Ovary (tissue), 7 donors: ENCODE measurements at regions not wholly inside any gene's neighbourhood (a gene's known extent, or its start where the extent isn't known, plus 50 kb on each side); places are given as distances from the start of the nearest gene placed in this dataset.
"Not testable (repeated sequence)": the region's sequence is repeated elsewhere in the genome, so short reads cannot be mapped to it uniquely, and the experiment has no call there.

Experiments used
- DNase-seq, 5 donors: peaks; one replicate each; pipeline ENCODE4 v3.0.0-alpha.2; 2019 to 2020
- H3K27ac ChIP-seq, 2 donors: fragments of 200-600 bp; one replicate each; pipeline versions ENCODE4 v1.5.1 to v1.8.0; 2019 to 2022
- H3K27me3 ChIP-seq: fragments of 200-600 bp; one replicate; pipeline ENCODE4 v1.8.0; 2022
- H3K36me3 ChIP-seq: fragments of 200-600 bp; sonication (generic); one replicate; pipeline ENCODE4 v1.5.1; 2019
- H3K4me1 ChIP-seq: one replicate; pipeline ENCODE4 v1.8.1; 2013; ENCODE audit warnings: mild to moderate bottlenecking, moderate library complexity; ENCODE audit not compliant: insufficient read depth
- H3K4me3 ChIP-seq: fragments of 200-600 bp; sonication (generic); one replicate; pipeline ENCODE4 v1.5.1; 2017
- H3K9me3 ChIP-seq, 2 donors: fragments of 200-600 bp in 1 of 2; sonication (generic) in 1 of 2; one replicate each; pipeline versions ENCODE4 v1.5.1 to v1.8.1; 2013 to 2019; ENCODE audit warnings: mild to moderate bottlenecking in 1 of 2, moderate library complexity in 1 of 2
- CTCF ChIP-seq, 3 donors: fragments of 450-650 bp in 2 of 3; fragments of 200-600 bp in 1 of 3; IDR thresholded peaks; one replicate each; pipeline versions ENCODE4 v1.5.1 to v1.8.0; 2016 to 2022; ENCODE audit warnings: antibody characterized with exemption in 3 of 3, mild to moderate bottlenecking in 1 of 3
- EP300 ChIP-seq: sonication (generic); formaldehyde crosslinking; IDR thresholded peaks from one replicate; pipeline ENCODE4 v1.6.1; 2017; ENCODE audit warnings: antibody characterized with exemption
- POLR2A ChIP-seq: fragments of 450-650 bp; IDR thresholded peaks from one replicate; pipeline ENCODE4 v1.6.1; 2017; ENCODE audit warnings: antibody characterized with exemption, mild to moderate bottlenecking, moderate library complexity
- WGBS, 3 donors: extraction: QIAGEN DNeasy Blood & Tissue Kit in 1 of 3; methylation state at CpG; one replicate each; pipeline versions ENCODE4 v1.1.5 to v1.1.7; 2013 to 2017; 5-methylcytosine and 5-hydroxymethylcytosine counted together
- intact Hi-C, 4 donors: fragments of 100-400 bp; cut with DNase I; formaldehyde crosslinking; loops; one replicate each; pipeline versions ENCODE4 v1.11.0 to v1.15.1; 2022 to 2023
- donor health status: DM: no; HTN: no; CAD: no; lungs with moderate emphysema.
- donor health status: DM: no; HTN: no; CAD: no.
- donor health status: Bipolar disorder and iron deficiency.
- donor health status: DM: no; HTN: no; CAD: no.
- donor health status: DM: yes; HTN: yes; CAD: no.

DNA sequence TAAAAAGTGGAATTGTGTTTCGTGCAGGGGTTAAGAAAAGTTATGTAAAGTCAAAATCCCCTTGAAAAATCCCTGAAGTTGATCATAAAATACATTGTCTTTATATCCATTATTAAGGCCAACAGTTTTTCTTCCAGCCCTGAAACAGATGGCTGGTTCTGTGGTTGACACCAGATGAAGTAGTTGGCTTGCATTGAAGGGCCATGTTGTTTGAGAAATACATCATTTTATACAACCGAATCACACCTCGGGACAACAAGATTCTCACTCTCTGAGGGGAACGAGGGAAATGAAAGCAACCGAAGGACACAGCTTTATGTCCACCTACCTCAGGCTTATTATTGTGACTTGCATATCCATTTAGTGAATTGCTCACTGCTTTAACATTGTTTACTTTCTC lies 126.0 kb upstream of the MITF start:
- H3K36me3 ChIP-seq = no peaks in the 10 kb centered on the region
- H3K9me3 ChIP-seq = no peaks in the 10 kb centered on the region
- intact Hi-C loops = no loop called here
- H3K4me1 ChIP-seq = no peaks in the 10 kb centered on the region
- TF ChIP-seq POLR2A (no peak), CTCF (IDR thresholded peaks at IDR 0.05) (no peak), EP300 (no peak)
- WGBS, 3 donors = 86 to 92% (median 92%) methylated on average over 5 of the region's 5 CpGs
- DNase-seq = no peak
- H3K27ac ChIP-seq = no peak overlapping the region
- no peak overlapping the region for H3K4me3 ChIP-seq
- H3K27me3 ChIP-seq = no peaks in the 10 kb centered on the region

DNA sequence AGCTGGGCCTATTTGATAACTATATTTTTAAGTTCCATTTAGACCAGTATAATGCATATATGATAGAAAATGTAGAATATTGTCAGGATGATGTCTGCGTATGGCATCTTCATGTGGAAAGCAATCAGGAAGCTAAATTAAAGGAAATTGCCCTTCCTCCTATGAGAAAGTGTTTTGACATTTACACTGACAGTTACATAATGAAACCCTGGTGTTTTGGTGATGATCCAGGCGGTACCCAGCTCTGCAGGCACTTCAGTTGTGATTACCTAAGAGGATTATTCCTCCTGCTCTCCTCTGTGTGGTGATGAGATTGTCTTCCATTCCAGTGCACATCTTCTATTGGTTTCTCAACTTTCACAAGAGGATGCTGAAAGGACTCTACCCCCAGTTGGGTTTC lies 126.5 kb upstream of the MITF start:
- H3K4me3 ChIP-seq = no peak overlapping the region
- no peaks in the 10 kb centered on the region for H3K4me1 ChIP-seq
- no peaks in the 10 kb centered on the region for H3K27me3 ChIP-seq
- no peaks in the 10 kb centered on the region for H3K9me3 ChIP-seq
- H3K36me3 ChIP-seq = no peaks in the 10 kb centered on the region
- 93 to 95% (median 95%) methylated on average over 2 of the region's 2 CpGs for WGBS, 3 donors
- TF ChIP-seq CTCF (IDR thresholded peaks at IDR 0.05) = no peak
- no peak for DNase-seq
- intact Hi-C loops = no loop called here
- no peak overlapping the region for H3K27ac ChIP-seq

DNA sequence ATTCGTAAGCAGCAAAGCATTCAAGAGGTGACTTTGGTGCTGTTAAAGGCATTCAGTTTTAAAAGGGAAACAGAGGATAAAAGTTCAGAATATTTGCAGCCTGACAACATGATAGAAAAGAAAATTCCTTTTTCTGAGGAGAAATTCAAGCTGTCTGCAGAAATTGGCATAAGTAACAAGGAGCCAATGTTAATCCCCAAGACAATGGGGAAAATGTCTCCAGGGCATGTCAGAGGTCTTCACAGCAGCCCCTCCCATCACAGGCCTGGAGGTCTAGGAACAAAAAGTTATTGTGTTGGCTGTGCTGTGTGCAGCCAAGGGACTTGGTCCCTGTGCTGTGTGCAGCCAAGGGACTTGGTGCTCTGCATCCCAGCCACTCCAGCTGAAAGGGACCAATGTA lies 129.7 kb upstream of the MITF start:
- intact Hi-C loops, H3K36me3 ChIP-seq, H3K9me3 ChIP-seq, H3K27ac ChIP-seq, H3K27me3 ChIP-seq, H3K4me1 ChIP-seq, DNase-seq, H3K4me3 ChIP-seq: not testable (repeated sequence)
- 74 to 79% (median 78%) methylated on average over 1 of the region's 1 CpG for WGBS, 3 donors

DNA sequence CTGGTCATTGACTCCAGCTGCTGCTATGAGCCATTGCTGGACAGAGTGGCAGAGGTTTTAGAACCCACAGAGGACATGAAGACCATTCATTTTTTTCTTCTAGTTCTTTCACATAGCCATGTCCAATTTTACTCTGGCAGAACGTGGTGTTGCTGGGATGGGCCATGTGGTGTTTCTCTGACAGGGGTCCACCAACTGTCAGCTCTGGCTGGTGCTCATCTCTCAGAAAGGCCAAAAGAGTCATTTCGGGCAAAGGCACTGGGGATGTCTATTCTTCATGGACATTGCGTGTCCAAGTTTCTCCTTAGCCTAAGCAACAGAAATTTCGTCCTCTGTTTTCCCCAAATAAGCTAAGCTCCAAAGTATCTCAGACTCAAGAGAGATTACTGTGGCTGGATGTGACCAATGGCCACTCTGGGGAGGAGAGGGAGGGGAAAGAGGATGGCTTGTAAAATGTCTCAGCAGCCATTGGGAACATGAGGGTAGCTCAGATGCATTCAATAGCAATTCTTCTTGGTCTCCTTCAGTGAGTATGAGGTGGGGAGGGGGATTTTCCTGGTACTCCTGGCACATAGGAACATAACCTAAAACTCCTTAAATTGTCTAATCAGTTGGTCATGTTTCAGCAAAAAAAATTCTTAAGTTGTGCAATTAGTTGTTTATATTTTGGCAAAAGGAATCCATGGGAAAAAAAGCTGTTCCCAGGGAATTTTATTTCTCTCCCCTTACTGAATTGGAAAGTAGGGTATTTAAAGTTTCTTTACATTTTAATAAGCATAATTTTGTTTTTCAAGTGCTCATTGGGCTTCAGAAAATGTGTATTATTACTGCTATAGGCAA lies 131.6 kb upstream of the MITF start:
- H3K27ac ChIP-seq = no peak overlapping the region
- H3K27me3 ChIP-seq = no peaks in the 10 kb centered on the region
- H3K9me3 ChIP-seq = no peaks in the 10 kb centered on the region
- H3K4me1 ChIP-seq = no peaks in the 10 kb centered on the region
- H3K36me3 ChIP-seq = no peaks in the 10 kb centered on the region
- no peak for TF ChIP-seq CTCF (IDR thresholded peaks at IDR 0.05)
- TF ChIP-seq POLR2A = no peak
- TF ChIP-seq EP300 = no peak
- DNase-seq = no peak
- WGBS, 3 donors = 79 to 90% (median 85%) methylated on average over 4 of the region's 4 CpGs
- no peak overlapping the region for H3K4me3 ChIP-seq
- intact Hi-C loops = no loop called here

DNA sequence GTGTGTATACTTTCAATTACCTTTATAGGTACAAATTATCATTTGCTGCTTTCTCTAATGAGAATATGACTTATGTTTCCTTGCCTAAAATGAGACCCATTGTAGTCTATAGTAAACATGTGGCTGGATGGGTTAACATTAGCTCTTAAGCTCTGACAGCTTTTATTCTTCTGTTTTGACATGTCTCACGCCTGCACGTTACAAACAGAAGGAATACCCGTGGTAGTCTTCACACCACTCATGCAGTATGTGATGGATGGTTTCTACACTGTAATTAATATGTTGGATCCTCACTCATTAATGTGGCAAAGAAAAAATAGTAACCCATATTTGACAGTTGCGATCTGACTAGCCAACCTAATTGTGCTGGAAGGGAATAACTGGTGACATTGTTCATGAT lies 133.4 kb upstream of the MITF start:
- WGBS, 3 donors = 73 to 81% (median 74%) methylated on average over 4 of the region's 4 CpGs
- TF ChIP-seq CTCF (IDR thresholded peaks at IDR 0.05) (no peak), POLR2A (no peak), EP300 (no peak)
- intact Hi-C loops = no loop called here

More for the DNA sequence above, 133.4 kb upstream of the MITF start:
- Histone ChIP-seq H3K4me1 (no peaks in the 10 kb centered on the region), H3K36me3 (no peaks in the 10 kb centered on the region), H3K27ac (no peak overlapping the region), H3K9me3 (no peaks in the 10 kb centered on the region), H3K27me3 (no peaks in the 10 kb centered on the region), H3K4me3 (no peak overlapping the region)
- no peak for DNase-seq
